Adrenal gland (tissue), 5 donors: ENCODE measurements at regions not wholly inside any gene's neighbourhood (a gene's known extent, or its start where the extent isn't known, plus 50 kb on each side); places are given as distances from the start of the nearest gene placed in this dataset.

Source experiments
- CTCF ChIP-seq, 6 experiments: fragments of 450-650 bp in 4 of 6; fragments of 200-600 bp in 2 of 6; sonication (generic) in 1 of 6; IDR thresholded peaks; 1 replicate in 5 of 6; 2 replicates in 1 of 6; pipeline versions ENCODE4 v1.5.1 to v1.8.0; 2016 to 2021; ENCODE audit warnings: antibody characterized with exemption in 6 of 6, mild to moderate bottlenecking in 2 of 6, moderate library complexity in 1 of 6
- POLR2A ChIP-seq, 2 donors: fragments of 450-650 bp; IDR thresholded peaks; one replicate each; pipeline ENCODE4 v1.6.1; 2017; ENCODE audit warnings: antibody characterized with exemption in 2 of 2, mild to moderate bottlenecking in 2 of 2, moderate library complexity in 1 of 2
- donor health status: DM: no; HTN: no; CAD: no.

DNA sequence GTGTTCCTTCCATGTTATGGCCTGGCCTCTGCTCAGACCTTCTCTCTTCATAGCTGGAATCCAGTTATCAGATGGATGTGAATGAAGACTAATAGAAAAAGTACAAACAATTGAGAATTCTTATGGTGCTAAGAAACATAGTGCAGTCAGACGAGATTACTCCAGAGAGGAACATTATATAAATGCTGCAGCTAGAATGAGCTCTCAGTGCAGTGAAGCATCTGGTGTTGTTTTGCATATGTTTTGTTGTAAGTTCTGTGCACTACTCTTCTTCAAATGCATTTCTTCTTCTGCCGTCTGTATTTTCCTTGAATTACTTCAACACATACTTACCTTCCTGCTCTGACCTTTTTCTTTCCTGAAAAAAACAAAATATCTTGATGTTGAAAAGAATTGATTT lies 602.4 kb upstream of the CDH18 start:
- TF ChIP-seq CTCF (IDR thresholded peaks at IDR 0.05) (no peak), POLR2A (IDR thresholded peaks at IDR 0.05) (no peak)
